Ascending aorta (tissue), 2 donors: ENCODE measurements at regions not wholly inside any gene's neighbourhood (a gene's known extent, or its start where the extent isn't known, plus 50 kb on each side); places are given as distances from the start of the nearest gene placed in this dataset.

Experiments
- DNase-seq, 2 donors: peaks; one replicate each; pipeline ENCODE4 v3.0.0-alpha.2; 2019; ENCODE audit warnings: low spot score in 2 of 2
- H3K27ac ChIP-seq, 2 donors: fragments of 200-600 bp; sonication (generic); one replicate each; pipeline ENCODE4 v1.5.1; 2016 to 2017; ENCODE audit warnings: mild to moderate bottlenecking in 1 of 2
- H3K27me3 ChIP-seq: fragments of 200-600 bp; sonication (generic); one replicate; pipeline ENCODE4 v1.5.1; 2017
- H3K36me3 ChIP-seq, 2 donors: fragments of 200-600 bp; sonication (generic); one replicate each; pipeline ENCODE4 v1.5.1; 2016
- H3K4me1 ChIP-seq, 2 donors: fragments of 200-600 bp; sonication (generic); one replicate each; pipeline ENCODE4 v1.5.1; 2016 to 2017; ENCODE audit warnings: mild to moderate bottlenecking in 1 of 2
- H3K4me3 ChIP-seq, 2 donors: fragments of 200-600 bp; sonication (generic); one replicate each; pipeline ENCODE4 v1.5.1; 2016 to 2017; ENCODE audit warnings: mild to moderate bottlenecking in 1 of 2
- H3K9me3 ChIP-seq, 2 donors: fragments of 200-600 bp; sonication (generic); one replicate each; pipeline ENCODE4 v1.5.1; 2016
- CTCF ChIP-seq, 3 experiments: fragments of 200-600 bp in 2 of 3; fragments of 450-650 bp in 1 of 3; sonication (generic) in 2 of 3; IDR thresholded peaks; one replicate each; pipeline ENCODE4 v1.5.1; 2016 to 2019; ENCODE audit warnings: antibody characterized with exemption in 3 of 3, mild to moderate bottlenecking in 1 of 3, moderate library complexity in 1 of 3
- intact Hi-C: fragments of 100-400 bp; cut with DNase I; formaldehyde crosslinking; loops from one replicate; pipeline ENCODE4 v1.15.1; 2023

- H3K27me3 ChIP-seq, result no peaks in the 10 kb centered on the region
- no peak overlapping the region for H3K27ac ChIP-seq
- H3K36me3 ChIP-seq, result no peaks in the 10 kb centered on the region
- TF ChIP-seq CTCF (IDR thresholded peaks at IDR 0.05), result no peak
- H3K4me3 ChIP-seq, result no peak overlapping the region
- intact Hi-C loops, result no loop called here
- H3K4me1 ChIP-seq, result no peaks in the 10 kb centered on the region
- H3K9me3 ChIP-seq, result no peaks in the 10 kb centered on the region
- DNase-seq, result no peak
These were observed 1050.5 kb downstream of the BCL11A start for GRCh38 chr2:59502981-59503380.

GRCh38 chr2:59490994-59491393 is 1062.5 kb downstream of the BCL11A start:
- no peaks in the 10 kb centered on the region for H3K27me3 ChIP-seq
- intact Hi-C loops, result no loop called here

GRCh38 chr2:59490192-59490591 is 1063.3 kb downstream of the BCL11A start:
- intact Hi-C loops, result no loop called here
- no peaks in the 10 kb centered on the region for H3K27me3 ChIP-seq
- no peaks in the 10 kb centered on the region for H3K4me1 ChIP-seq
- H3K4me3 ChIP-seq, result no peak overlapping the region
- H3K9me3 ChIP-seq, result no peaks in the 10 kb centered on the region
- TF ChIP-seq CTCF (IDR thresholded peaks at IDR 0.05), result no peak
- H3K36me3 ChIP-seq, result no peaks in the 10 kb centered on the region
- no peak overlapping the region for H3K27ac ChIP-seq
- DNase-seq, result no peak

More at GRCh38 chr2:59490994-59491393, 1062.5 kb downstream of the BCL11A start:
- Histone ChIP-seq H3K4me3 (no peak overlapping the region), H3K27ac (no peak overlapping the region), H3K36me3 (no peaks in the 10 kb centered on the region), H3K4me1 (no peaks in the 10 kb centered on the region), H3K9me3 (no peaks in the 10 kb centered on the region)
- TF ChIP-seq CTCF (IDR thresholded peaks at IDR 0.05), result no peak
- DNase-seq, result no peak

- Histone ChIP-seq H3K4me3 (no peak overlapping the region), H3K4me1 (no peaks in the 10 kb centered on the region), H3K9me3 (no peaks in the 10 kb centered on the region), H3K27ac (no peak overlapping the region), H3K27me3 (no peaks in the 10 kb centered on the region), H3K36me3 (no peaks in the 10 kb centered on the region)
- intact Hi-C loops, result no loop called here
- TF ChIP-seq CTCF (IDR thresholded peaks at IDR 0.05), result no peak
- no peak for DNase-seq
These were observed 1068.8 kb downstream of the BCL11A start for GRCh38 chr2:59484673-59485072.

GRCh38 chr2:59463426-59463825 is 1090.0 kb downstream of the BCL11A start:
- no peaks in the 10 kb centered on the region for H3K9me3 ChIP-seq
- H3K36me3 ChIP-seq, result no peaks in the 10 kb centered on the region
- intact Hi-C loops, result no loop called here
- no peak for TF ChIP-seq CTCF (IDR thresholded peaks at IDR 0.05)
- no peak for DNase-seq
- no peaks in the 10 kb centered on the region for H3K4me1 ChIP-seq
- H3K27me3 ChIP-seq, result no peaks in the 10 kb centered on the region
- no peak overlapping the region for H3K27ac ChIP-seq
- H3K4me3 ChIP-seq, result no peak overlapping the region
